Loucy (cell line): ENCODE measurements at regions not wholly inside any gene's neighbourhood (a gene's known extent, or its start where the extent isn't known, plus 50 kb on each side); places are given as distances from the start of the nearest gene placed in this dataset.

Source experiments
- H2AFZ ChIP-seq: fragments of 200-600 bp; sonication (generic); 2 replicates; pipeline ENCODE4 v1.6.0; 2016; ENCODE audit warnings: antibody characterized with exemption, mild to moderate bottlenecking, low read length, moderate library complexity
- H3F3A ChIP-seq: fragments of 200-600 bp; 2 replicates; pipeline ENCODE4 v1.6.0; 2016; ENCODE audit warnings: antibody characterized with exemption, low read depth, mild to moderate bottlenecking
- H3K27me3 ChIP-seq: fragments of 200-600 bp; sonication (generic); 2 replicates; pipeline ENCODE4 v1.6.1; 2014; ENCODE audit warnings: low read length, mild to moderate bottlenecking; ENCODE audit not compliant: insufficient read depth, poor library complexity, severe bottlenecking
- H3K36me3 ChIP-seq: fragments of 200-600 bp; sonication (generic); 2 replicates; pipeline ENCODE4 v1.6.1; 2016; ENCODE audit warnings: low read length; ENCODE audit not compliant: insufficient read depth
- H3K4me1 ChIP-seq: fragments of 200-600 bp; sonication (generic); 2 replicates; pipeline ENCODE4 v1.5.1; 2014; ENCODE audit warnings: low read length, mild to moderate bottlenecking; ENCODE audit not compliant: insufficient read depth, poor library complexity, severe bottlenecking
- H3K4me2 ChIP-seq: fragments of 200-600 bp; sonication (generic); 2 replicates; pipeline ENCODE4 v1.6.0; 2014; ENCODE audit warnings: antibody characterized with exemption, low read length, low read depth, mild to moderate bottlenecking; ENCODE audit not compliant: poor library complexity, severe bottlenecking
- H3K4me3 ChIP-seq: fragments of 200-600 bp; sonication (generic); 2 replicates; pipeline ENCODE4 v1.5.1; 2014; ENCODE audit warnings: low read length, mild to moderate bottlenecking, mixed read lengths; ENCODE audit not compliant: poor library complexity, severe bottlenecking
- H3K79me2 ChIP-seq: fragments of 200-600 bp; sonication (generic); 2 replicates; pipeline ENCODE4 v1.6.1; 2014; ENCODE audit warnings: low read length; ENCODE audit not compliant: insufficient read depth
- H3K9ac ChIP-seq: fragments of 200-600 bp; sonication (generic); 2 replicates; pipeline ENCODE4 v1.6.0; 2014; ENCODE audit warnings: mild to moderate bottlenecking, low read depth, low read length, moderate library complexity; ENCODE audit not compliant: poor library complexity, severe bottlenecking
- H3K9me2 ChIP-seq: fragments of 200-600 bp; sonication (generic); replicated peaks from 2 replicates; pipeline ENCODE4 v1.6.1; 2016; ENCODE audit warnings: low read depth, low read length, mixed read lengths
- H3K9me3 ChIP-seq: fragments of 200-600 bp; sonication (generic); 2 replicates; pipeline ENCODE4 v1.6.1; 2014; ENCODE audit warnings: mild to moderate bottlenecking, antibody characterized with exemption, low read length, low read depth; ENCODE audit not compliant: insufficient read depth
- H4K20me1 ChIP-seq: fragments of 200-600 bp; sonication (generic); 2 replicates; pipeline ENCODE4 v1.6.0; 2014; ENCODE audit warnings: antibody characterized with exemption, low read length, mild to moderate bottlenecking; ENCODE audit not compliant: insufficient read depth, poor library complexity, severe bottlenecking
- EZH2phosphoT487 ChIP-seq: fragments of 200-600 bp; IDR thresholded peaks from 2 replicates; pipeline ENCODE4 v1.6.1; 2018; ENCODE audit warnings: antibody characterized with exemption, mild to moderate bottlenecking, moderate library complexity, borderline replicate concordance
- TF ChIP-seq, protein P1 (sequence below): fragments of 200-600 bp; sonication (generic); conservative IDR thresholded peaks from 2 replicates; pipeline ENCODE4 v1.5.1; 2014; ENCODE audit warnings: mild to moderate bottlenecking, antibody characterized with exemption, low read length

DNA sequence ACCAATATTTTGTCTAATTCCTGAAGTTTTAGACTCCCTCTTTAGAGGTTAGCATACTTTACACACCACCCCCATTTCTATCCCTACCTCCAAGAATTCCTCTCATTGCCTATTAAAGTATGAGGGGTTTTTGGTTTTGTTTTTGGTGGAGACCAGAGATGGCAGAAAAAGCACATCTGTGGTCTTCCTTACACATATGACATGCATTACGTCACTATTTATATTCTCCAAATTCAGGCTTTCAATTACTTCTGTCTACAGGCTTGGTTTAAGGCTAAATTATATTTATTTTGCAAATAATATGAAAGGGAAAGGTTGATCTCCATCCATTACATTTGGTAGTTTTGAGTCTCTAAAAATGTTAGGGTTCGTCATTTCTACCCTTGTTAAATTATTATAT is 674.6 kb downstream of the LMO4 start:
- Histone ChIP-seq H3K4me2 (no peak overlapping the region), H3K9me3 (no peaks in the 10 kb centered on the region), H3K36me3 (no peaks in the 10 kb centered on the region), H2AFZ (no peak overlapping the region), H3K9ac (no peak overlapping the region), H3K27me3 (no peaks in the 10 kb centered on the region), H3K79me2 (no peaks in the 10 kb centered on the region), H3F3A (no peaks in the 10 kb centered on the region), H3K4me3 (no peak overlapping the region), H3K9me2 (no peaks in the 10 kb centered on the region), H4K20me1 (no peaks in the 10 kb centered on the region), H3K4me1 (no peaks in the 10 kb centered on the region)
- TF ChIP-seq EZH2phosphoT487, result no peak

DNA sequence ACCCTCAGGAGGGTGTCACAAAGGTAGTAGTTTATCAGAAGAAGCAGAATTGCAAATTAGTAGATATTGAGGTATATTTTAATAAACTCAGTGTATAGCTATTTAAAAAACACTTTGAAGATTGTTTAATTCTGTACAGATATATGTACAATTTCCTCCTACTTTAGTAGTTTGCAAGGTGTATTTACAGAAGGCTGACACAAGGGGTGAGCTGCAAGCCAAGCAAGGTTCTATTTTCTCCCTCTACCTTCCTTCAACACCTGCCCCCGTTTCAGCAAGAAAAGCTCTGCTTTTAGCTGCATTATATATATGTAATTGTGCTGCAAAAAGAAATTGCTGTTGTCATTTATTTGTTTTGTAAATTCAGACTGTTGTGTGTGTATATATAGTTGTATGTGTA is 674.2 kb upstream of the PKN2 start:
- no peaks in the 10 kb centered on the region for H3K36me3 ChIP-seq
- no peaks in the 10 kb centered on the region for H3K79me2 ChIP-seq
- no peaks in the 10 kb centered on the region for H3K9me2 ChIP-seq
- H3K4me3 ChIP-seq, result no peak overlapping the region
- no peak overlapping the region for H3K4me2 ChIP-seq
- H3K9ac ChIP-seq, result no peak overlapping the region
- no peak for TF ChIP-seq EZH2phosphoT487
- TF ChIP-seq, protein P1, sequence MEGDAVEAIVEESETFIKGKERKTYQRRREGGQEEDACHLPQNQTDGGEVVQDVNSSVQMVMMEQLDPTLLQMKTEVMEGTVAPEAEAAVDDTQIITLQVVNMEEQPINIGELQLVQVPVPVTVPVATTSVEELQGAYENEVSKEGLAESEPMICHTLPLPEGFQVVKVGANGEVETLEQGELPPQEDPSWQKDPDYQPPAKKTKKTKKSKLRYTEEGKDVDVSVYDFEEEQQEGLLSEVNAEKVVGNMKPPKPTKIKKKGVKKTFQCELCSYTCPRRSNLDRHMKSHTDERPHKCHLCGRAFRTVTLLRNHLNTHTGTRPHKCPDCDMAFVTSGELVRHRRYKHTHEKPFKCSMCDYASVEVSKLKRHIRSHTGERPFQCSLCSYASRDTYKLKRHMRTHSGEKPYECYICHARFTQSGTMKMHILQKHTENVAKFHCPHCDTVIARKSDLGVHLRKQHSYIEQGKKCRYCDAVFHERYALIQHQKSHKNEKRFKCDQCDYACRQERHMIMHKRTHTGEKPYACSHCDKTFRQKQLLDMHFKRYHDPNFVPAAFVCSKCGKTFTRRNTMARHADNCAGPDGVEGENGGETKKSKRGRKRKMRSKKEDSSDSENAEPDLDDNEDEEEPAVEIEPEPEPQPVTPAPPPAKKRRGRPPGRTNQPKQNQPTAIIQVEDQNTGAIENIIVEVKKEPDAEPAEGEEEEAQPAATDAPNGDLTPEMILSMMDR, result 0 out of 2 replicates have a peak, but pooled peaks have one; percentile 27
- H4K20me1 ChIP-seq, result no peaks in the 10 kb centered on the region
- H3K9me3 ChIP-seq, result no peaks in the 10 kb centered on the region
- H3F3A ChIP-seq, result no peaks in the 10 kb centered on the region
- H2AFZ ChIP-seq, result no peak overlapping the region
- no peaks in the 10 kb centered on the region for H3K4me1 ChIP-seq
- H3K27me3 ChIP-seq, result no peaks in the 10 kb centered on the region

DNA sequence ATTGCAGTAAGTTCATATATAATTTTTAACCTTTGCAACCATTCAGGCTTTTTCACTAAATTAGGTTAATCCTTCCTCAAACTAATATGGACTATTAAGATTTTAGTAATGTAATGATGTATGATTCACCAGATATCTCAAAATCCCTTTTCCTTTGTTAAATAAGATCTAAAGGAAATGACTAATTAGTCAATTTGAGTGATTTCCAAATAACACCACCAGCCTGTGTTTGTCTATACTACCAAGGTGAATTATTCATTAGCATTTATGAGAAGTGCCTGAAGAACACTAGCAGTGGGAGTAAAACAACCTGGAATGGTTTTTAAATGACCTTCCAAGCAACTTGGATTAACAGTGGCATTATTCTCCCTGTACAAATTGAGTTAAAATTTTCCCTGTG is 670.6 kb upstream of the PKN2 start:
- no peak overlapping the region for H2AFZ ChIP-seq
- H3K79me2 ChIP-seq, result no peaks in the 10 kb centered on the region
- no peak overlapping the region for H3K4me2 ChIP-seq
- H3K4me1 ChIP-seq, result no peaks in the 10 kb centered on the region
- H3K9ac ChIP-seq, result no peak overlapping the region
- no peaks in the 10 kb centered on the region for H3K27me3 ChIP-seq
- H4K20me1 ChIP-seq, result no peaks in the 10 kb centered on the region
- no peaks in the 10 kb centered on the region for H3K9me3 ChIP-seq
- H3K9me2 ChIP-seq, result no peaks in the 10 kb centered on the region
- H3K4me3 ChIP-seq, result no peak overlapping the region
- no peak for TF ChIP-seq EZH2phosphoT487
- TF ChIP-seq, protein P1, result no peak
- H3K36me3 ChIP-seq, result no peaks in the 10 kb centered on the region
- H3F3A ChIP-seq, result no peaks in the 10 kb centered on the region

DNA sequence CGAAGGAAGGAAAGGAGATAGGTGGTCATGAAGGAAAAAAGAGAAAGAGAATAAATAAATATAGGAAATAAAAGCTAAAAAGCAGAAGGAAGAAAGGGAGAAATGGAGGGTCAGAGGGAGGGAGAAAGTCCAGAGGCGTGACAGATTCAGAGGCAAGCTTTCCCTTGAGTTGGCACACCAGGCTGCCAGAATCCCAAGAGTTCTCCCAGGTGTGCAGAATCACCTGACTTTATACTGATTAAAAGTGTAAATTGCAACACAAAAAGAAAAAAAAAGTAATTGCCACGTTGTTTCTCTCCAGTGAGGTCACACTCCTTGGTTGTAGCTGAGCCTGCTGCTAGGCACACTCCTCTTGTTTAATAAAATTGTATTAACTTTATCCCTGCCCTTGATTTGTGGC is 669.9 kb upstream of the PKN2 start:
- TF ChIP-seq EZH2phosphoT487, result no peak
- TF ChIP-seq, protein P1, result no peak

More for the DNA sequence above, 669.9 kb upstream of the PKN2 start:
- Histone ChIP-seq H2AFZ (no peak overlapping the region), H3K27me3 (no peaks in the 10 kb centered on the region), H3K4me2 (no peak overlapping the region), H3K4me3 (no peak overlapping the region), H4K20me1 (no peaks in the 10 kb centered on the region), H3K79me2 (no peaks in the 10 kb centered on the region), H3K4me1 (no peaks in the 10 kb centered on the region), H3K36me3 (no peaks in the 10 kb centered on the region), H3K9ac (no peak overlapping the region), H3K9me2 (no peaks in the 10 kb centered on the region), H3F3A (no peaks in the 10 kb centered on the region), H3K9me3 (no peaks in the 10 kb centered on the region)
